ENCODE measurements at regions not wholly inside any gene's neighbourhood (a gene's known extent, or its start where the extent isn't known, plus 50 kb on each side); places are given as distances from the start of the nearest gene placed in this dataset.
"Not testable (repeated sequence)": the region's sequence is repeated elsewhere in the genome, so short reads cannot be mapped to it uniquely, and the experiment has no call there.

- no peak for DNase-seq (ENCODE audit: extremely low read depth in 1 of 2, low read depth in 1 of 2)
Measured at GRCh38 chr20:1845163-1845523, 50.1 kb upstream of the SIRPA start.

- no peak for DNase-seq (ENCODE audit: extremely low read depth in 1 of 2, low read depth in 1 of 2)
Measured at GRCh38 chr20:1844325-1845162, 50.7 kb upstream of the SIRPA start.

DNA sequence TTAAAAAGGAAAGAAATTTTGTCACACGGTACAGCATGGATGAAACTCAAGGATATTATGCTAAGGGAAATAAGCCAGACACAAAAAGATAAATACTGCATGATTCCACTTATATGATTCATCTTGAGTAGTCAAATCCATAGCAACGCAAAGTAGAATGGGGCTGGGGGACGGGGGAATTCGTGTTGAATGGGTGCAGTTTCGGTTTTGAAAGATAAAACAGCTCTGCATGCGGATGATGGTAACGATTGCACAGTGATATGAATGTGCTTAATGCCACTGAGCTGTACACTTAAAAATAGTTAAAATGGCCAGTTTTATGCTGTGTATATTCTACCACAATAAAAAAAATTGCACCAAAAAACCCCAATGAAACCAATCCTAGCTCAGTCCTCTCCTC is 52.9 kb upstream of the SIRPA start:
- no peak for DNase-seq (ENCODE audit: extremely low read depth in 1 of 2, low read depth in 1 of 2)

- DNase-seq (ENCODE audit: extremely low read depth in 1 of 2, low read depth in 1 of 2): no peak
Measured at GRCh38 chr20:1841554-1842140, 53.6 kb upstream of the SIRPA start.

DNA sequence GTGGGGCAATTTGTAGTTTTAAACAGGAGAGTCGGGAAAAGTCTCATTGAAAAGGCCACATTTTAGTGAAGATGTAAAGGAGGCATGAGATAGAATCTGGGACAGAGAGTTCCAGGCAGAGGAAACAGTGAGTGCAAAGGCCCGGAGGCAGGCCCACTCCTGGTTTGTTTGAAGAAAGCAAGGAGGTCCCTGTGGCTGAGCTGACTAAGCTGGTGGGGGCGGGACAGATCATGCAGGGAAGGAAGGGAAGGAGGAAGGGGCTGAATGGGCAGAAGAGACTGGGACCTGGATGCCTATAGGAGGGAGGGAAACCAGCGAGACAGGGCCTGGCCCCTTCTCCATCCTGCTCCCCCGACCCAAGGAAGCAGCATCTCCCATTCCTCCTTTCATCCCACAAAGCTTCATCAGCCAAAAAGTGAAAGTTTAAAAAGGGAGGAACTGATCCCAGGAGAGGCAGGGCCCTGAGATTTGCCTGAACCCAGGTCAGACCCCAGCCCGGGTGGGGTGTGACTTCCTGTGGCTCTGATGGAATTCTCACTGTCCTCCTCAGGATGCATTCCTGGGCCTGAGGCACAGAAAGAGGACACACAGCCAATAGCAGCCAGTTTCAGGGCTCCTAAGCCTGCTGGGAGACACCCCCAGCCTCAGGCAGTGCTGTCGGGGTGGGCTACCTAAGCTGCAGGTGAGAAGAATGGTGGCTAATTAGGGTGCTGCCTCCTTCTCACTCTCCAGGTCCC is 54.2 kb upstream of the SIRPA start:
- no peak for DNase-seq (ENCODE audit: extremely low read depth in 1 of 2, low read depth in 1 of 2)

DNA sequence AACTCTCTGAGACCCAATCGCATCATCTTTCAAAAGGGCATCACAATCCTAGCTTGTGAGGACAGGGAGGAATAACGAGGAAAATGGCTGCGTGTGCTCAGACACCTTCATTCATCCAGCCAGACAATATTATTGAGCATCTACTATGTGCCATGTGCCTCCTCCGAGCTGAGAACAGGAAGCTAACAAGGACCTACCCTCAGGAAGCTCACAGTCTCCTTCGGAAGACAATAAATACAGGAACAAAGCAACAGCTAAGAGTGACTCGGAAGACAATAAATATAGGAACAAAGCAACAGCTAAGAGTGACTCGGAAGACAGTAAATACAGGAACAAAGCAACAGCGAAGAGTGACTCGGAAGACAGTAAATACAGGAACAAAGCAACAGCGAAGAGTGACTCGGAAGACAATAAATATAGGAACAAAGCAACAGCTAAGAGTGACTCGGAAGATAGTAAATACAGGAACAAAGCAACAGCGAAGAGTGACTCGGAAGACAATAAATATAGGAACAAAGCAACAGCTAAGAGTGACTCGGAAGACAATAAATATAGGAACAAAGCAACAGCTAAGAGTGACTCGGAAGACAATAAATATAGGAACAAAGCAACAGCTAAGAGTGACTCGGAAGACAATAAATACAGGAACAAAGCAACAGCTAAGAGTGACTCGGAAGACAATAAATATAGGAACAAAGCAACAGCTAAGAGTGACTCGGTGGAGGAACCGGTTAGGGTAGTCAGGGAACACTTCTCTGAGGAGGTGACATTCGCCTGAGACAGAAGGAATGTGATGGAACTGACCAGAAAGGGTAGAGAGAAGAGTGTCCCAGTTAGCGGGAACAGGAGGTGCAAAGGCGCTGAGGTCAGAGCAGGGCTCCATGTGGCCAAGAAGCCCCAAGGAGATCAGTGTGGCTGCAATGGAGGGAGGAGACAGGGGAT is 55.6 kb upstream of the SIRPA start:
- DNase-seq (ENCODE audit: extremely low read depth in 1 of 2, low read depth in 1 of 2): not testable (repeated sequence)

DNA sequence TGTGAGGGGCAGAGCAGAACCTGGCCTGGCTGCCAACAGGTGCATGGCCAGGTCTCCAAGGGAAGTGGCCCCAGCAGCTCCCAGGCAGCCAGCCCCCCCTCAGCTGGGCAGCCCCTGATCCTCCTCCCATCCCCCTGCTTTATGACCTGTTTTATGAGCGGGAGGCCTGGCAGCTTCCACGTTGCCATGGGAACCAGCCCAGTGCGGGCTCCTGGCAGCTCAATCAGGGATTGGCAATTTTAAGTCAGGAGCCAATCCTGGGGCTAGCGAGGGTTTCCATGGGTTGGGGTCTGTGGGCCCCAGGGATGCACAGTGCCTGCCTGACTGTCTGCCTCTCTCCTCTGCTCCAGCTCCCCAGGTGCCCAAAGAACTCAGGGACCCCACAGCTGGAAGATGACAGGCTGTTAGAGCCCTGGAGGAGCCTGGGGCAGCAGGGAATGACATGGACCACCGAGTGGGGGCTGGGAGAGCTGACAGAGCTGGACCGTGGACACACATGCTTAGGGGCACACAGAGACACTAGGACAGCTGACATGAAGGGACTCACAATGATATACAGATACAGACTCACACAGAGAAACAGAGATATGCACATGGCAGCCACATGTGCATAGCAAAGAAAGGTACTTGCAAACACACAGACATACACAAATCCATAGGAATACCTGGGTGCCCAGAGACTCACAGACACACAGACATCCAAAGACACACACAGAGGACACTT is 56.5 kb upstream of the SIRPA start:
- DNase-seq (ENCODE audit: extremely low read depth in 1 of 2, low read depth in 1 of 2): no peak

DNA sequence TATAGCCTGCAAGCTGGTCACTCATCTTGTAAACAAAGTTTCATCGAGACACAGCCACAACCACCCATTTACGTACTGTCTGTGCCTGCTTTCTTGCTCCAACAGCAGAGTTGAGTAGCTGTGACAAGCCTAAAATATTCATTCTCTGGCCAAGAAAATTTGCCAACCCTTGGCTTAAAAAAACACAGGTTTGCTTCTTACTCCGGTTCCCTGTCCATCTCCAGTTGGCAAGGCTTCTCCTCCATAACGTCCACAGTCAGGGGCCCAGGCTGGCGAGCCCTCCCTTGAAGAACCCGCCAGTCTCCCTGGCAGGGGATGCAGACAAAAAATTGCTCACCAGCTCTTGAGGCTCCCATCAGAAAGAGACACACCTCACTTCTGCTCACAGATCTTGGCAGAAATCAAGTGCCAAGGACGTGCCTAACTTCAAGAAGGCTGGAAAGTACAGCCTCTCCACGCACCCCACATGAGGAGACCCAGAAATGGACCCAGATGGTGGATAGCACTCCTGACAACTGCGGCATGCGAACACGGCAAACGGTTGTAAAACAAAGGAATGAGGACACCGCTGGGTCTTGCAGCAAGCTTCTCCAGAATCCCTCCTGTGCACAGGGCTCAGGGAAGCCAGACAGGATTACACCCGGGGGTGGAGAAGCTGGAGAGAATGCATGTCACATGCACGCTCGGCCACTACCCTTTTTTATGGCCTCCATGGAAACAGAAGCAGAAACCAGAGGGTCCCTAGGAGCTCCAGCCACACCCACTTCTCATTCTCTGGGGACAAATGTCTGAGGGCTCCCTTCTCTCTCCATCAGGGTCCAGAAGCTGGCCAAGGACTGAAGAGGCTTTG is 59.8 kb upstream of the SIRPA start:
- DNase-seq (ENCODE audit: extremely low read depth in 1 of 2, low read depth in 1 of 2): no peak

DNA sequence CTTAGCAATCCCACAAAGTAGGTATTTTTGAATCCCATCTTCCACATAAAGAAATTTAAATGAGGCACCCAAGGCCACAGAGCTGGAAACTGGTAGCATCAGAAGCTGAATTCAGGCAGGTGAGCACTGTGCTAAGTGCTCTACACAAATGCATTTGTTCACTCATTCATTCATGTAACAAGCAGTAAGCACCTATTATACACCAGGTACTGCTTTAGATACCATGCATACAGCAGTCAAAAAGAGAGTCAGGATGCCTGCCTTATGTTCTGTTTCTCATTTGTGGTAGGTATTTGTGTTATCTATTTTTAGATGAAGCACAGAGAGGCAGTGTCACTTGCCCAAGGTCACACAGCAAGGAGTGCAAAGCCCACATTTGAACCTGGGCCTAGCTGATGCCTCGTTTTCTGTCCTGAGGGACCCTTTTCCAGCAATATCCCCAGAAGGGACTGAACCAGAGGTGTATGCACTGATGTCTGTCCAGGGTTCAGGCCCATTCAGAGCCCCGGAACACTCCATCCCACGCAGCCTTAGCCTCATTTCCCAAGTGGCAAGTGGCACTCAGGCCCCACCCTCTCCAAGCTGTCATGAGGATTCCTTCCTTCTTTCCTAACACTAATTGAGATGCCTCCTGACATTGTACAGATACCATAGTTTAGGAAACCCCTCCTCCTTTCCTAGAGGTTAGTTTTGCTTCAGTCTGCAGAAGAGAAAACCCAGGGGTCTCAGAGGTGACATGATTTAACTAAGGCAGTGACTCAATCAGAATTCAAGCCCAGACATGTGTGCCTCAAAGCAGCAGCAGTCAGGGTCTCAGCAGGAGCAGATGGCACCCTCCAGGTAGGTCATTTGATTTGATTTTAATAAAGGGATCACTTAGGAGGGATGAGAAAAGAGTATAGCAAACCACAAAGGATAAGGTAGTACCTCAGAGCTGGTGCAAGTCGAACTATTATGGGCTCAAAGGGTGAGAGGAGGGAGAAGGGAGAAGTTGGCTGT is 61.2 kb upstream of the SIRPA start:
- DNase-seq (ENCODE audit: extremely low read depth in 1 of 2, low read depth in 1 of 2): no peak

DNA sequence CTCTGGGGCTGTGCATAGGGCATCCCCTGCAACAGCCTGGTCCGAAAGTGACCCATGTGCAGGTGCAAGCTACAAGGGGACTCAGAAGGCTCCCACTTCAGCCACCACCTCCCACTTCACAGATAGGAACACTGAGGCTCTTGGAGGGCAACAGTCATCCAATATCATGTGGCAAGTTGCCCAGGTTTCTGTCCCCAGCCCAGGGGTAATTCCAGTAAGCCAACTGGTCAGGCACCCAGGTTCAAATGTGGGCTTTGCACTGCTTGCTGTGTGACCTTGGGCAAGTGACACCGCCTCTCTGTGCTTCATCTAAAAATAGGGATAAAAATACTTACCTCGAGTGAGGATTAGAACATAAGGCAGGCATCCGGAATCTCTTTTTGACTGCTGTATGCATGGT is 62.0 kb upstream of the SIRPA start:
- DNase-seq (ENCODE audit: extremely low read depth in 1 of 2, low read depth in 1 of 2): no peak

DNA sequence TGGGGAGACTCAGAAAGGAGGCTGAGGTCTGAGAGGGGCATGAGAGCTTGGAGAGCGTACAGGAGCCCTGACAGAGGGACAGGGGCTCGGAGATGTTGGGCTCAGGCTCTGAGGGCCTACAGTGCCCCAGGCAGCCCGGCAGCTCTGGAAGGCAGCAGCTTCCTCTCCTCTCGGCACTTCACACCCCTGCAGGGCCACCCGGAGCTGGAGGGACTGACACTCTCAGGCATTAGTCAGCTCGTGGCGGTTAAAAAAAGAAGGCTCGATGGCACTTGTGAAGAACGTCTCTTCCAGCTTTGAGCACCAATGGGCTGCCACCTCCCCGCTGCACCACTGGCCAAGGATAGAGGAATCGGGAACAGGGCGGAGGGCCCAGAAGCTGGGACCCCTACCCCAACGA is 62.6 kb upstream of the SIRPA start:
- no peak for DNase-seq (ENCODE audit: extremely low read depth in 1 of 2, low read depth in 1 of 2)

GRCh38 chr20:1831606-1832005 is 63.6 kb upstream of the SIRPA start:
- DNase-seq (ENCODE audit: extremely low read depth in 1 of 2, low read depth in 1 of 2): no peak

- no peak for DNase-seq (ENCODE audit: extremely low read depth in 1 of 2, low read depth in 1 of 2)
Measured at GRCh38 chr20:1831096-1831495, 64.1 kb upstream of the SIRPA start.

GRCh38 chr20:1830240-1830639 is 65.0 kb upstream of the SIRPA start:
- no peak for DNase-seq (ENCODE audit: extremely low read depth in 1 of 2, low read depth in 1 of 2)

DNA sequence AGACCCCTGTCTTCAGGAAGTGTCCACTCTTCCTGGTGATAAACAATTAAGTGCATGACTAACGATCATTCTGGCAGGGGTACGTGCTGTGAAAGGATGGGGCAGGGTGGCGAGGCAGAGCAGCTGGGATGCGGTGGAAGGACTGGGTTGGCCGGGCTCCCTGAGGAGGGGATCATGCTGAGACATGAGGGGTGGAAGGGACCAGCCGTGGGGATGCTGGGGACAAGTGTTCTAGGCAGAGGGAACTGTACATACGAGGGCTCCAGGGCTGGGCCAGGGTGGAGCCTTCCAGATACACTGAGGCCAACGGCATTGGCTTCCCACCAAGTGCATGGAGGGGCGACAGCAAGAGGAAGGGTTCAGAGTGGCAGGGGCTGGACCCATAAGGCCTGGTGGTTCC is 65.7 kb upstream of the SIRPA start:
- no peak for DNase-seq (ENCODE audit: extremely low read depth in 1 of 2, low read depth in 1 of 2)

DNA sequence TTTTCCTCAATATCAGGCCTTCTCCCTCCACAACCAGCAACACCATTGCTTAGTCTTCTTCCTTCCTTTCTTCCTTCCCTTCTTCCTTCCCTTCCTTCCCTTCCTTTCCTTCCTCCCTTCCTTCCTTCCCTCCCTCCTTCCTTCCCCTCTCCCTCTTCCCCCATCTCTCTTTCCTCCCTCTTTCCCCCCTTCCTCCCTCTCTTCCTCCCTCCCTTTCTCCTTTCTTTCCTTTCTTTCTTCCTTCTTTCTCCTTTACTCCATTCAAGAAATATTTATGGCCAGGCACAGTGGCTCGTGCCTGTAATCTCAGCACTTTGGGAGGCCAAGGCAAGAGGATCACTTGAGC is 66.4 kb upstream of the SIRPA start:
- DNase-seq (ENCODE audit: extremely low read depth in 1 of 2, low read depth in 1 of 2): no peak

- DNase-seq (ENCODE audit: extremely low read depth in 1 of 2, low read depth in 1 of 2): no peak
Measured at GRCh38 chr20:1827974-1828785, 67.0 kb upstream of the SIRPA start.
